ENCODE measurements at regions not wholly inside any gene's neighbourhood (a gene's known extent, or its start where the extent isn't known, plus 50 kb on each side); places are given as distances from the start of the nearest gene placed in this dataset.

DNA sequence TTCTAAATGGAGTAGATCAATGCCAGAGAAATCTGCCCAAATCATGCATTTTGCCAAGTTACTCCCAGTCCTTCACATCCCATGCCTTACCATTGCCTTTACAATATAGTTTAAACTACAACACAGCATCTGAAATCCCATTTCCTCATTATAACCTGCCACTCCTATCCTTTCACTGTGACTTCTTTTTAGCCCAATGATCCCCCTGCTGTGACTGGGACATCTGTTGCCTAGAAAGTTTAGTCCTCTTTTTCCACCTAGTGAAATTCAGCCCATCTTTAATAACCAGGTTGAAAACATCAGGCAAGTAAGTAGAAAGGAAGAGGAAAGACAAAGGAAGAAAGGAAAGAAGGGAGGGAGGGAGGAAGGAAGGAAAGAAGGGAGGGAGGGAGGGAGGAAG is 627.9 kb upstream of the ZNF385D start:
- TF ChIP-seq MAX (IDR thresholded peaks at IDR 0.05) (no peak), EZH2 (IDR thresholded peaks at IDR 0.05) (no peak), POLR2A (IDR thresholded peaks at IDR 0.05; ENCODE audit: borderline replicate concordance, extremely low read depth, insufficient read depth, insufficient read length) (no peak)
